ENCODE measurements at regions not wholly inside any gene's neighbourhood (a gene's known extent, or its start where the extent isn't known, plus 50 kb on each side); places are given as distances from the start of the nearest gene placed in this dataset.

DNA sequence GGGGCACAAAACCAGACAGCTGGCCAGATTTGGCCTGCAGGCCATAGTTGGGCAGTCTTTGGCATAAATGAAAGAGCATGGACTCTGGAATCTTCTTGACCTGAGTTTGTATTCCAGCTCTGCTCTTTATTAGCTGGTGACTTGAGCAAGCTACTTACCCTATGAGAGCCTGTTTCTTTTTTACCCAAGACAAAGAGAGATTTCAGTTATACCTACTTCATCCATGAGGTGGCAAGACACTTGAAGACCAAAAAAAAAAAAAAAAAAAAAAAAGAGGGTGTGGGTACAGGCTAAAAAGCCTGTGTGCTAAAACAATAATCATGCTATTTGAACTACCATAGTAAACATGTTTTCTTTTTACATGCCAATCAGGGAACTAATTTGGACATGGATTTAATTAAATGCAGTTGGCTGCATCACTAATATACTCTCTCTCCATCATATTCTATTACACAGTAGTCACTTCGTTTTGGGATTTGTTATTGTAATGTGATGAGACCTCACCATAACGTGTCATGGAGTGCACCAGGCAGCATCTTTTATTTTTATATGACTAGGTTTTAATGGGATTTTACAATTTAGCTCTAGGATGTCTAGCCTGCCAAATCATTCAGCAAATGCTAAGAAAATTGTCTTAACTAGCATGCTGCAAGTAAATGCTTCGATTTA is 109.2 kb upstream of the FHIT start:
- no peaks in the 10 kb centered on the region; the same call in 1 of the 2 replicates for H3K4me1 ChIP-seq (ENCODE audit: insufficient read depth, low read length)
- H3K9me3 ChIP-seq (ENCODE audit: low read length), result no peaks in the 10 kb centered on the region
- BruUV-seq (replicated peaks), result no TSS peak
- 0% methylated on average over 3 of the region's 3 CpGs for WGBS (ENCODE audit: low lambda C conversion rate)
- CTCF ChIA-PET (ENCODE audit: low intra/inter-chr PET ratio, low total read pairs), result no interaction called here
- H3K4me2 ChIP-seq (ENCODE audit: low read depth, low read length), result no peak overlapping the region
- DNase-seq (ENCODE audit: low spot score) (no peak), ATAC-seq (no peak), FAIRE-seq (no peak)
- no peaks in the 10 kb centered on the region for H3K36me3 ChIP-seq (replicated peaks in 1 of 2; ENCODE audit: control insufficient read depth in 1 of 2, insufficient read depth in 2 of 2, low read length in 2 of 2)
- intact Hi-C loops (cut with micrococcal nuclease; ENCODE audit: unreplicated experiment) (no loop called here), in situ Hi-C loops (cut with HindIII; ENCODE audit: extremely low pct_ligation_motif_present, low pct_unique_long_range_greater_than_20kb) (no loop called here)
- no peak overlapping the region for H3K27ac ChIP-seq (ENCODE audit: extremely low read length, insufficient read depth, low read length)
- H2AFZ ChIP-seq (ENCODE audit: low read length), result no peak overlapping the region
- TF ChIP-seq ZBTB7B (CRISPR knock-in tag; IDR thresholded peaks at IDR 0.05) (no peak), ZBTB38 (CRISPR knock-in tag; IDR thresholded peaks at IDR 0.05) (no peak), TOE1 (CRISPR knock-in tag; IDR thresholded peaks at IDR 0.05) (no peak), HES4 (CRISPR knock-in tag; IDR thresholded peaks at IDR 0.05; ENCODE audit: borderline replicate concordance) (no peak)
- TF ChIP-seq, protein P1, sequence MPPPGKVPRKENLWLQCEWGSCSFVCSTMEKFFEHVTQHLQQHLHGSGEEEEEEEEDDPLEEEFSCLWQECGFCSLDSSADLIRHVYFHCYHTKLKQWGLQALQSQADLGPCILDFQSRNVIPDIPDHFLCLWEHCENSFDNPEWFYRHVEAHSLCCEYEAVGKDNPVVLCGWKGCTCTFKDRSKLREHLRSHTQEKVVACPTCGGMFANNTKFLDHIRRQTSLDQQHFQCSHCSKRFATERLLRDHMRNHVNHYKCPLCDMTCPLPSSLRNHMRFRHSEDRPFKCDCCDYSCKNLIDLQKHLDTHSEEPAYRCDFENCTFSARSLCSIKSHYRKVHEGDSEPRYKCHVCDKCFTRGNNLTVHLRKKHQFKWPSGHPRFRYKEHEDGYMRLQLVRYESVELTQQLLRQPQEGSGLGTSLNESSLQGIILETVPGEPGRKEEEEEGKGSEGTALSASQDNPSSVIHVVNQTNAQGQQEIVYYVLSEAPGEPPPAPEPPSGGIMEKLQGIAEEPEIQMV (CRISPR knock-in tag; IDR thresholded peaks at IDR 0.05; ENCODE audit: low read depth), result no peak
- H3K79me2 ChIP-seq (ENCODE audit: insufficient read depth, low read length), result no peaks in the 10 kb centered on the region
- no peaks in the 10 kb centered on the region for H4K20me1 ChIP-seq (ENCODE audit: insufficient read depth, low read length)
- H3K9ac ChIP-seq (ENCODE audit: insufficient read depth, low read depth, low read length), result no peak overlapping the region
- H3K4me3 ChIP-seq (replicated peaks in 1 of 3; ENCODE audit: insufficient read depth in 1 of 3, low read depth in 2 of 3, low read length in 3 of 3), result no peak overlapping the region
- no peaks in the 10 kb centered on the region for H3K27me3 ChIP-seq (ENCODE audit: control insufficient read depth in 1 of 2, insufficient read depth in 2 of 2, low read length in 2 of 2)
- POLR2A ChIA-PET, result no interaction called here

DNA sequence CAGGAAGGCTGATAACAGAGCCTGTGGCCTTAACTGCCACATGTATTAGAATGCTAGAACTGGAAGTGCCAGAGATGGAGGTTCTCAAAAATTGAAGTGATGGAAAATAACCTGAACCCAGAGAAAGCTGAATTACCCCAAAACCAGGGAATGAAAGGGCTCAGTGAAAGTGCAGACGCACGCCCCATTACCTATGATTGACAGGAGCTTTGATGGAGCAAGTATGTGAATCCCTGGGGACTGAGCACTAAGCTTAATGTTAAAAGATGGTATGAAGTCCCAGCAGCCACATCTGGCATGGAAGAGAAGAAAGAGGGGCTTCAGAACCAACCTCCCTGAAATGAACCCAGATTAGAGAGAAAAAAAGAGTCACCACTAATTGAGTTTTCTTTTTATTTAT is 118.4 kb upstream of the FHIT start:
- in situ Hi-C loops (cut with HindIII; ENCODE audit: extremely low pct_ligation_motif_present, low pct_unique_long_range_greater_than_20kb) (loop anchor here (10.0 kb wide), 1 partner anchor 615 kb away; no protein-coding TSS in a partner anchor), intact Hi-C loops (cut with micrococcal nuclease; ENCODE audit: unreplicated experiment) (loop anchor here (2.0 to 5.0 kb wide), 3 partner anchors 71 to 197 kb away; partner anchors contain the start of gene FHIT)
- H3K9ac ChIP-seq (ENCODE audit: insufficient read depth, low read depth, low read length), result no peak overlapping the region
- H3K4me2 ChIP-seq (ENCODE audit: low read depth, low read length), result no peak overlapping the region
- ChIA-PET CTCF (ENCODE audit: low intra/inter-chr PET ratio, low total read pairs) (no interaction called here), POLR2A (no interaction called here)
- no peak overlapping the region for H2AFZ ChIP-seq (ENCODE audit: low read length)
- no peaks in the 10 kb centered on the region for H3K9me3 ChIP-seq (ENCODE audit: low read length)
- no peaks in the 10 kb centered on the region for H3K27me3 ChIP-seq (ENCODE audit: control insufficient read depth in 1 of 2, insufficient read depth in 2 of 2, low read length in 2 of 2)
- H4K20me1 ChIP-seq (ENCODE audit: insufficient read depth, low read length), result no peaks in the 10 kb centered on the region
- H3K36me3 ChIP-seq (replicated peaks in 1 of 2; ENCODE audit: control insufficient read depth in 1 of 2, insufficient read depth in 2 of 2, low read length in 2 of 2), result no peaks in the 10 kb centered on the region
- FAIRE-seq (no peak), DNase-seq (ENCODE audit: low spot score) (no peak), ATAC-seq (no peak)
- BruUV-seq (replicated peaks), result no TSS peak
- H3K79me2 ChIP-seq (ENCODE audit: insufficient read depth, low read length), result no peaks in the 10 kb centered on the region
- H3K27ac ChIP-seq (ENCODE audit: extremely low read length, insufficient read depth, low read length), result no peak overlapping the region
- no peak overlapping the region for H3K4me3 ChIP-seq (replicated peaks in 1 of 3; ENCODE audit: insufficient read depth in 1 of 3, low read depth in 2 of 3, low read length in 3 of 3)
- no peaks in the 10 kb centered on the region for H3K4me1 ChIP-seq (ENCODE audit: insufficient read depth, low read length)
- 32% methylated on average over 2 of the region's 2 CpGs for WGBS (ENCODE audit: low lambda C conversion rate)
- TF ChIP-seq, protein P2, sequence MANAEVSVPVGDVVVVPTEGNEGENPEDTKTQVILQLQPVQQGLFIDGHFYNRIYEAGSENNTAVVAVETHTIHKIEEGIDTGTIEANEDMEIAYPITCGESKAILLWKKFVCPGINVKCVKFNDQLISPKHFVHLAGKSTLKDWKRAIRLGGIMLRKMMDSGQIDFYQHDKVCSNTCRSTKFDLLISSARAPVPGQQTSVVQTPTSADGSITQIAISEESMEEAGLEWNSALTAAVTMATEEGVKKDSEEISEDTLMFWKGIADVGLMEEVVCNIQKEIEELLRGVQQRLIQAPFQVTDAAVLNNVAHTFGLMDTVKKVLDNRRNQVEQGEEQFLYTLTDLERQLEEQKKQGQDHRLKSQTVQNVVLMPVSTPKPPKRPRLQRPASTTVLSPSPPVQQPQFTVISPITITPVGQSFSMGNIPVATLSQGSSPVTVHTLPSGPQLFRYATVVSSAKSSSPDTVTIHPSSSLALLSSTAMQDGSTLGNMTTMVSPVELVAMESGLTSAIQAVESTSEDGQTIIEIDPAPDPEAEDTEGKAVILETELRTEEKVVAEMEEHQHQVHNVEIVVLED (CRISPR knock-in tag; IDR thresholded peaks at IDR 0.05; ENCODE audit: borderline replicate concordance), result no peak
- TF ChIP-seq, protein P3, sequence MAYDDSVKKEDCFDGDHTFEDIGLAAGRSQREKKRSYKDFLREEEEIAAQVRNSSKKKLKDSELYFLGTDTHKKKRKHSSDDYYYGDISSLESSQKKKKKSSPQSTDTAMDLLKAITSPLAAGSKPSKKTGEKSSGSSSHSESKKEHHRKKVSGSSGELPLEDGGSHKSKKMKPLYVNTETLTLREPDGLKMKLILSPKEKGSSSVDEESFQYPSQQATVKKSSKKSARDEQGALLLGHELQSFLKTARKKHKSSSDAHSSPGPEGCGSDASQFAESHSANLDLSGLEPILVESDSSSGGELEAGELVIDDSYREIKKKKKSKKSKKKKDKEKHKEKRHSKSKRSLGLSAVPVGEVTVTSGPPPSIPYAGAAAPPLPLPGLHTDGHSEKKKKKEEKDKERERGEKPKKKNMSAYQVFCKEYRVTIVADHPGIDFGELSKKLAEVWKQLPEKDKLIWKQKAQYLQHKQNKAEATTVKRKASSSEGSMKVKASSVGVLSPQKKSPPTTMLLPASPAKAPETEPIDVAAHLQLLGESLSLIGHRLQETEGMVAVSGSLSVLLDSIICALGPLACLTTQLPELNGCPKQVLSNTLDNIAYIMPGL (CRISPR knock-in tag; IDR thresholded peaks at IDR 0.05; ENCODE audit: borderline replicate concordance in 1 of 2, low read depth in 1 of 2), result no peak
- no peak for TF ChIP-seq FOXK2 (IDR thresholded peaks at IDR 0.05)
- no peak for TF ChIP-seq POLR2AphosphoS2 (IDR thresholded peaks at IDR 0.05; ENCODE audit: low read depth, low read length)
- no peak for TF ChIP-seq GATAD2A (CRISPR knock-in tag; IDR thresholded peaks at IDR 0.05)
- TF ChIP-seq RARA (CRISPR knock-in tag; IDR thresholded peaks at IDR 0.05), result no peak
- no peak for TF ChIP-seq HES4 (CRISPR knock-in tag; IDR thresholded peaks at IDR 0.05; ENCODE audit: borderline replicate concordance)
- no peak for TF ChIP-seq ZNF552 (CRISPR knock-in tag; IDR thresholded peaks at IDR 0.05; ENCODE audit: borderline replicate concordance)
- TF ChIP-seq EP300 (IDR thresholded peaks at IDR 0.05; ENCODE audit: low read depth in 2 of 2, low read length in 2 of 2), result no peak
- TF ChIP-seq EP300 (CRISPR knock-in tag; IDR thresholded peaks at IDR 0.05; ENCODE audit: borderline replicate concordance), result no peak
- no peak for TF ChIP-seq IKZF1 (IDR thresholded peaks at IDR 0.05)
